ENCODE measurements at regions not wholly inside any gene's neighbourhood (a gene's known extent, or its start where the extent isn't known, plus 50 kb on each side); places are given as distances from the start of the nearest gene placed in this dataset.

- Histone ChIP-seq H3K27me3 (ENCODE audit: control insufficient read depth in 2 of 2, insufficient read depth in 2 of 2, low read length in 2 of 2) (no peaks in the 10 kb centered on the region), H2AFZ (ENCODE audit: insufficient read depth, low read depth, low read length, poor library complexity, severe bottlenecking) (no peak overlapping the region), H3K9me3 (replicated peaks in 1 of 2; ENCODE audit: control insufficient read depth in 1 of 2, insufficient read depth in 1 of 2, low read length in 2 of 2) (no peaks in the 10 kb centered on the region), H3K4me1 (ENCODE audit: control insufficient read depth in 1 of 2, insufficient read depth in 2 of 2, low read length in 2 of 2) (peaks cover 13 to 15% of the 10 kb centered on the region in 2 donors), H4K20me1 (ENCODE audit: insufficient read depth, low read length) (no peaks in the 10 kb centered on the region), H3K9ac (ENCODE audit: insufficient read depth, low read length, poor library complexity, severe bottlenecking) (no peak overlapping the region), H3K79me2 (ENCODE audit: insufficient read depth, low read length) (no peaks in the 10 kb centered on the region), H3K4me3 (replicated peaks in 1 of 3; ENCODE audit: low read depth in 2 of 3, low read length in 3 of 3) (no peak overlapping the region), H3K4me2 (replicated peaks; ENCODE audit: extremely low read depth, low read length, poor library complexity, severe bottlenecking) (no peak overlapping the region), H3K36me3 (replicated peaks in 1 of 2; ENCODE audit: control insufficient read depth in 1 of 2, insufficient read depth in 2 of 2, low read length in 2 of 2) (no peaks in the 10 kb centered on the region), H3K27ac (ENCODE audit: low read depth in 1 of 2, low read length in 2 of 2) (no peak overlapping the region)
- H3K27me3 Mint-ChIP-seq (ENCODE audit: low read depth in 3 of 3): peaks cover 0 to 1% (median 1%) of the 10 kb centered on the region in 3 donors
- no CpG with 5 or more reads among the region's 1 CpG for WGBS (ENCODE audit: insufficient coverage)
- TF ChIP-seq, protein P1, sequence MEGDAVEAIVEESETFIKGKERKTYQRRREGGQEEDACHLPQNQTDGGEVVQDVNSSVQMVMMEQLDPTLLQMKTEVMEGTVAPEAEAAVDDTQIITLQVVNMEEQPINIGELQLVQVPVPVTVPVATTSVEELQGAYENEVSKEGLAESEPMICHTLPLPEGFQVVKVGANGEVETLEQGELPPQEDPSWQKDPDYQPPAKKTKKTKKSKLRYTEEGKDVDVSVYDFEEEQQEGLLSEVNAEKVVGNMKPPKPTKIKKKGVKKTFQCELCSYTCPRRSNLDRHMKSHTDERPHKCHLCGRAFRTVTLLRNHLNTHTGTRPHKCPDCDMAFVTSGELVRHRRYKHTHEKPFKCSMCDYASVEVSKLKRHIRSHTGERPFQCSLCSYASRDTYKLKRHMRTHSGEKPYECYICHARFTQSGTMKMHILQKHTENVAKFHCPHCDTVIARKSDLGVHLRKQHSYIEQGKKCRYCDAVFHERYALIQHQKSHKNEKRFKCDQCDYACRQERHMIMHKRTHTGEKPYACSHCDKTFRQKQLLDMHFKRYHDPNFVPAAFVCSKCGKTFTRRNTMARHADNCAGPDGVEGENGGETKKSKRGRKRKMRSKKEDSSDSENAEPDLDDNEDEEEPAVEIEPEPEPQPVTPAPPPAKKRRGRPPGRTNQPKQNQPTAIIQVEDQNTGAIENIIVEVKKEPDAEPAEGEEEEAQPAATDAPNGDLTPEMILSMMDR (IDR thresholded peaks at IDR 0.05): no peak
- H3K9me3 Mint-ChIP-seq: peaks cover 0 to 1% (median 0%) of the 10 kb centered on the region in 7 donors
- H3K27ac Mint-ChIP-seq: no peak overlapping the region
- no peaks in the 10 kb centered on the region for H3K36me3 Mint-ChIP-seq
- no peak overlapping the region for H3K4me3 Mint-ChIP-seq
- no peak for DNase-seq
- intact Hi-C loops (cut with micrococcal nuclease): loop anchor here in 1 of 2 donors (10.0 kb wide), 1 partner anchor 307 kb away; no protein-coding TSS in a partner anchor
- peaks cover 21% of the 10 kb centered on the region for H3K4me1 Mint-ChIP-seq
These were observed 326.4 kb upstream of the SATB1 start for GRCh38 chr3:18751514-18751913.

- H3K27ac Mint-ChIP-seq: peak overlapping the region; percentile 37 to 93 (median 77)
- no CpG with 5 or more reads among the region's 3 CpGs for WGBS (ENCODE audit: insufficient coverage)
These were observed 322.2 kb upstream of the SATB1 start for GRCh38 chr3:18747383-18747782.

More at GRCh38 chr3:18747383-18747782, 322.2 kb upstream of the SATB1 start:
- peaks cover 30 to 38% of the 10 kb centered on the region in 2 donors for H3K4me1 ChIP-seq (ENCODE audit: control insufficient read depth in 1 of 2, insufficient read depth in 2 of 2, low read length in 2 of 2)
- no peak overlapping the region for H2AFZ ChIP-seq (ENCODE audit: insufficient read depth, low read depth, low read length, poor library complexity, severe bottlenecking)
- no peaks in the 10 kb centered on the region for H4K20me1 ChIP-seq (ENCODE audit: insufficient read depth, low read length)
- peak; percentile 83 to 96 (median 92) for DNase-seq
- no peaks in the 10 kb centered on the region for H3K36me3 ChIP-seq (replicated peaks in 1 of 2; ENCODE audit: control insufficient read depth in 1 of 2, insufficient read depth in 2 of 2, low read length in 2 of 2)
- Mint-ChIP-seq H3K9me3 (no peaks in the 10 kb centered on the region), H3K36me3 (peaks cover 0 to under 1% of the 10 kb centered on the region in 2 donors), H3K4me1 (peaks cover 41% of the 10 kb centered on the region), H3K4me3 (no peak overlapping the region), H3K27me3 (ENCODE audit: low read depth in 3 of 3) (peaks cover 0 to 4% (median 2%) of the 10 kb centered on the region in 3 donors)
- H3K9ac ChIP-seq (ENCODE audit: insufficient read depth, low read length, poor library complexity, severe bottlenecking): no peak overlapping the region
- H3K9me3 ChIP-seq (replicated peaks in 1 of 2; ENCODE audit: control insufficient read depth in 1 of 2, insufficient read depth in 1 of 2, low read length in 2 of 2): no peaks in the 10 kb centered on the region
- H3K4me3 ChIP-seq (replicated peaks in 1 of 3; ENCODE audit: low read depth in 2 of 3, low read length in 3 of 3): no peak overlapping the region
- peak overlapping the region in 1 of 2 donors; percentile 49 for H3K27ac ChIP-seq (ENCODE audit: low read depth in 1 of 2, low read length in 2 of 2)
- TF ChIP-seq, protein P1 (IDR thresholded peaks at IDR 0.05): no peak
- H3K27me3 ChIP-seq (ENCODE audit: control insufficient read depth in 2 of 2, insufficient read depth in 2 of 2, low read length in 2 of 2): no peaks in the 10 kb centered on the region
- no peaks in the 10 kb centered on the region for H3K79me2 ChIP-seq (ENCODE audit: insufficient read depth, low read length)
- intact Hi-C loops (cut with micrococcal nuclease): loop anchor here in 1 of 2 donors (10.0 kb wide), 1 partner anchor 303 kb away; no protein-coding TSS in a partner anchor
- H3K4me2 ChIP-seq (replicated peaks; ENCODE audit: extremely low read depth, low read length, poor library complexity, severe bottlenecking): no peak overlapping the region
